Left cardiac atrium (tissue), 4 donors: ENCODE measurements at regions not wholly inside any gene's neighbourhood (a gene's known extent, or its start where the extent isn't known, plus 50 kb on each side); places are given as distances from the start of the nearest gene placed in this dataset.
"Not testable (repeated sequence)": the region's sequence is repeated elsewhere in the genome, so short reads cannot be mapped to it uniquely, and the experiment has no call there.

Experiments
- ATAC-seq, 2 donors: fragments of 200-7000 bp; cut with Tn5 transposase; one replicate each; pipeline ENCODE4 v1.9.1; 2020; ENCODE audit warnings: mild to moderate bottlenecking in 2 of 2, moderate library complexity in 2 of 2
- DNase-seq: peaks from one replicate; pipeline ENCODE4 v3.0.0-alpha.2; 2020
- intact Hi-C, 2 donors: fragments of 100-400 bp; cut with DNase I; formaldehyde crosslinking; loops; one replicate each; pipeline versions ENCODE4 v1.14.1 to v1.15.1; 2022 to 2023
- donor health status: DM: no; HTN: yes; CAD: no.
- donor health status: DM: no; HTN: yes; CAD: no; lungs with severe emphysema.
- donor health status: DM: yes; HTN: yes; CAD: no.
- donor health status: Dilated cardiomyopathy.

DNA sequence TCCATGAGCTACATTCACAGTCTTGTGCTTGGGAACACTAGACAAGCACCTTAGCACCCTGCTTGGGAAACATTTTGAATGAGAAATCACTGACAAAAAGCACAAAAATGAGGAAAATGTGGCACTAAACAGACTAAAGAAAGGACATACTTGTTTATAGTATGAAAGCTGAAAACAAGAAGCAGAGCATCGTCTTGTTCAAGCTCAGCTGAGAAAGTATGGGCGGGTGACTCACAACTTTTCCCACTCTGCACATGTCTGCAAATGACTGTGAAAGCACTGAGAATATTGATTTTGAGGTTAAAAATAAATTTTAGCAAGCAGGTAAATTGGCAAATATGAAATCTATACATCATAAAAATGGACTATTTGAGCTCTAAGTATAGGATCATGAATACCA, 725.3 kb downstream of the COL12A1 start:
- ATAC-seq, result no peak
- intact Hi-C loops, result no loop called here
- no peak for DNase-seq

DNA sequence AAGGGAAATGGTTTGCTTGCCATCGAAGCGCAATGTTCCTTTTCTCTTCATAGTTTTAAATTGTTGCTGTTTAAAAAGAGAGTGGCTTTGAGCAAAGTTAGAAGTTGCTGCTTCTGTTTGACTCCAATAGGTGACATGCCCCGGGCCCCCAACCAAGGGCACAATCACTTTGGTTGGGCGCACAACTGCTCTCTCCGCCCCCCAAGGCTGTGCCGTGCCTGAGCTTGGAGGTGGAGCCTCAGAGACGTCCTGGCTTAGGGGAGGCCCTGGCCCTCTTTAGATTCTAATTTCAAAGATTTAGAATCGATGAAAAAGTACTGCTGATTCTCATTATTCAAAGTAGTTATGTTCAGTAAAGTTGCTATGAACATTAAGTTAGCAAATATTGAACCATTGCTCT, 725.9 kb downstream of the COL12A1 start:
- ATAC-seq (no peak), DNase-seq (no peak)
- intact Hi-C loops, result no loop called here

GRCh38 chr6:74479420-74479819, 726.4 kb downstream of the COL12A1 start:
- DNase-seq, result no peak
- no peak for ATAC-seq
- intact Hi-C loops, result no loop called here

DNA sequence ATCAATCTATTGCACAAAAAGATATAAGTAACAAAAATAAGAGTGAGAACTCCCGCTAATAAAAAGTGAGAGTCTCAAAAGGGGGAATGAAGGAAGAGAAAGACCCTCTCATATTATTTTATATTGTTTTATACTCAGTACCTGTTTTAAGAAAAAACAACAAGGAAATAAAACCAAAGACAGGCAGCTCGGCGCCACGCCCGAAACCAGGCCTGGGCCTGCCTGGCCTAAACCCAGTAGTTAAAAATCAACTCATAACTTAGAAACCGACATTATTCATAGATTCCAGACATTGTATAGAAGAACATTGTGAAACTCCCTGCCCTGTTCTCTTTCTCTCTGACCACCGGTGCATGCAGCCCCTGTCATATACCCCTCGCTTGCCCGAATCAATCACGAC, 731.8 kb downstream of the COL12A1 start:
- DNase-seq, intact Hi-C loops, ATAC-seq: not testable (repeated sequence)

DNA sequence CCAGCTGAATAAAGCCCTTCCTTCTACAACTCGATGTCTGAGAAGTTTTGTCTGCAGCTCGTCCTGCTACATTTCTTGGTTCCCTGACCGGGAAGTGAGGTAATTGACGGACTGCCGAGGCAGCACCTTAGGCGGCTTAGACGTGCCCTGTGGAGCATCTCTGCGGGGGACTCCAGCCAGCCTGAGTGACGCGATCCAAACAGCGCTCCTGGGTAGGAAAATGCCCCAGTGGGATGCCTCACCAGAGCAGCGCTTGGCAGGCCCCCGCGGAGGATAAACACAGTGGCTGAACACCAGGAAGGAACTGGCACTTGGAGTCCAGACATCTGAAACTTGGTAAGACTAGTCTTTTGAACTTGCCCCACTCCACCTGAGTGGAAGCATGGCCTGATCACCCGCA, 737.3 kb downstream of the COL12A1 start:
- DNase-seq, ATAC-seq, intact Hi-C loops: not testable (repeated sequence)

DNA sequence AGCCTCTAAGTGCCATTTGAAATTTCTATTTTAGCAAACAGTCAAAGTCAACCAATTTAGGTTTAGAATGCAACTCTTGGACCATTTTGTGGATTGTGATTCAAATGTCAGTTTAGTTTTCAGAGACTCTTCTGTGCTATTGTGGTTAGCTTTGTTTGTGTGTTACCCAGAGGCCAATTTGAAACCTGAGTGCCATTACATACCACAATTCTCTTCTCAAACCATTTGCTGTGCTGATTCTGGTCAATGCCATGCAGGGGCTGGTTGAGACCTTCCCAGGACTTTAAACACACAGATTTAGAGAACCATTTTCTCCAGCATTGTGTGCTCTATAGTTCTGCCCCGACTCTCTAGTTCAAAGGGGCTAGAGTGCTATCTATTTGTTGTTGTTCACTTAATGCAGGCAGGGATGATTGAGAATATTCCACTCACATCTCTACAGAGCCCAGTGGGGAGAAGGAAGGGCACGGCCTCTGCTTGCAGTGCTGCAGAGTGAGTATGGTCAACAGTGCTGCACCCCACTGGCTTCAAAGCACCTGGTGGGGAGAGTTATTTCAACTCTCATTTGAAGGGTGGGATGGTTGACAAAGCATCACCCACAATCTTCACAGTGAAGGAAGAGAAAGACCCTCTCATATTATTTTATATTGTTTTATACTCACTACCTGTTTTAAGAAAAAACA, 738.2 kb downstream of the COL12A1 start:
- intact Hi-C loops, result no loop called here
- DNase-seq (no peak), ATAC-seq (no peak)

GRCh38 chr6:74466572-74466971, 739.3 kb downstream of the COL12A1 start:
- intact Hi-C loops, result no loop called here
- ATAC-seq (no peak), DNase-seq (no peak)

DNA sequence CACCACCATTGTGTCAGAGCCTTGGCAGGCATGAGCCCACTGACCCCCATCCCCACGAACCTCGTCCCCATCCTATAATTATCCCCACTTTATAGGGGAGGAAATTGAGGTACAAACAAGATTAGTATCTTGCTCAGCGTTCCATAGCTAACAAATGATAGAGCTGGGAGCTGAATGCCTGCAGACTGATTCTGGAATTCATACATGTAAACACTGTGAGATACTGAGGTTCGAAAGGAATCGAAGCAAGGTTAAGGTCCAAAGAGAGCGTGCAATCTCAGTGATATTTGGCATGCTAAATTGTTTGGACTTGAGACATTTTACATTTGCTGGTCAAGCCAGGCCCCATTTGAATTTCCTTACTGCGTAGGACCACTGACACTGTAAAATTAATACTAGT, 746.6 kb downstream of the COL12A1 start:
- DNase-seq (no peak), ATAC-seq (no peak)
- intact Hi-C loops, result no loop called here

DNA sequence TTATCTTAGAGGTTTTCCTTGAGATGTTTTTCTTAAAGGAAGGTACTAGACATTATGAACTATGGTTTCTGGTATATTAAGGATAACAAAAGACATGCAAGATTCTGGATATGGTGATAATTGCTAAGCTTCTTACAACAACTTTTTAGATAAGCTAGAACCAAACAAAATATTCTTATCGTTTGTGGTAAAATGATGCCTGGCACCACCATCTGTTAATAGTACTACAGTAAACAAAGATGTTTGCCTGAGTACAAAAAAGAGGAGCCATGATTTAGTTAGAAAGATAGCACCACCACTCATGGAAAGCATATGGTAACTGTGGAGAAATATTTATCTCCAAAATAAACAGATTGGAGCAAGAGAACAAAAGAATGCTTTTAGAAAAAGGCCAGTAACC, 747.3 kb downstream of the COL12A1 start:
- ATAC-seq, result no peak
- intact Hi-C loops, result no loop called here
- DNase-seq, result no peak

DNA sequence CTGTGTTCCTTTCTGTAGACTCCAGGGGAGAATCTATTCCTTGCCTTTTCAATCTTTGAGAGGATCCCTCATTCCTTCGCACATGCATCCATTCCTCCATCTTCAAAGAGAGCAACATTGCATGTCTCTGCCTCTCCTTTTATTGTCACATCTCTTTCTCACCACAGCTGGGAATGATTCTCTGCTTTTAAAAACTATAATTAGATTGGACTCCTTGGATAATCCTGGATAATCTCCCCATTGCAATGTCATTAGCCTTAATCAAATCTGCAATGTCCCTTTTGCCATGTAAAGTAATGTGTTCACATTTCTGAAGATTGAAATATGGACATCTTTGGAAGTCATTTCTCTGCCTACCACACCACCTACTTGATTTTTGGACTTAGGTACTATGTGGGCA, 750.1 kb downstream of the COL12A1 start:
- DNase-seq (no peak), ATAC-seq (no peak)
- intact Hi-C loops, result no loop called here

GRCh38 chr6:74451953-74452352, 753.9 kb downstream of the COL12A1 start:
- ATAC-seq (no peak), DNase-seq (no peak)
- intact Hi-C loops, result no loop called here

- ATAC-seq (no peak), DNase-seq (no peak)
- intact Hi-C loops, result no loop called here
These were observed 752.8 kb downstream of the CD109 start for GRCh38 chr6:74448850-74449249.

- DNase-seq (no peak), ATAC-seq (no peak)
- intact Hi-C loops, result no loop called here
These were observed 751.0 kb downstream of the CD109 start for GRCh38 chr6:74447013-74447412.

DNA sequence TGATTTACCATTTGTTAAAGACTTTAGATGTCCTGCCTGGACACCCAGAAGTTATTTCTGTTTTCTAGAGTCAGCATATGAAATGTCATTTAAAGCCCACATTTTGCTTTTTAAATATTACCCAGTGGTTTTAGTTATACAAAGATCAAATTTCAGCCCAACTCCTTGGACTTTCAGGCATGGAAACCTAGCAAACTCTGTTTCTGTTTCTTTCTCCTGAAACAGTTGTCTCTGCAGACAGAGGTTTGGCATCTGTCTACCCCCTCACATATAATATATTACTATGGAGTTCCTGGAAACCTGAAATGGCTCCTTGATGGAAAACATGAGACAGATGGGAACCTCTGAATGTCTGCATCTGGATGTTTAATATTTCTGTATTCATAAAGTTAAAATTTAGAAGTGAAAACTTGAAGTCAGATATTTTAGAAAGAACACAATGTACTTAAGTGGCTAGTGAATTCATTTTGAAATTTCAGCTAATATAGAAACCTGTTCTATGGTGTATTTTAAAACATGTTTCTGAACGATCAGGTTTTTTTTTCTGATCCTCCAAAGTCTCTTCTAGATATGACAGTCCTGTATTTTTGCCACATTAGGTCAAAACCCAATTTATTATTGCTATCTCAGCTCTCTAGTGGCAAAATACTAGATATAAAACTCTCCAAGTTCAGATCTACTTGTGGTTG, 743.3 kb downstream of the CD109 start:
- no peak for DNase-seq
- intact Hi-C loops, result no loop called here
- ATAC-seq, result no peak

GRCh38 chr6:74438395-74438794, 742.4 kb downstream of the CD109 start:
- DNase-seq, ATAC-seq, intact Hi-C loops: not testable (repeated sequence)

- DNase-seq (no peak), ATAC-seq (no peak)
- intact Hi-C loops, result no loop called here
These were observed 738.2 kb downstream of the CD109 start for GRCh38 chr6:74434171-74434570.

DNA sequence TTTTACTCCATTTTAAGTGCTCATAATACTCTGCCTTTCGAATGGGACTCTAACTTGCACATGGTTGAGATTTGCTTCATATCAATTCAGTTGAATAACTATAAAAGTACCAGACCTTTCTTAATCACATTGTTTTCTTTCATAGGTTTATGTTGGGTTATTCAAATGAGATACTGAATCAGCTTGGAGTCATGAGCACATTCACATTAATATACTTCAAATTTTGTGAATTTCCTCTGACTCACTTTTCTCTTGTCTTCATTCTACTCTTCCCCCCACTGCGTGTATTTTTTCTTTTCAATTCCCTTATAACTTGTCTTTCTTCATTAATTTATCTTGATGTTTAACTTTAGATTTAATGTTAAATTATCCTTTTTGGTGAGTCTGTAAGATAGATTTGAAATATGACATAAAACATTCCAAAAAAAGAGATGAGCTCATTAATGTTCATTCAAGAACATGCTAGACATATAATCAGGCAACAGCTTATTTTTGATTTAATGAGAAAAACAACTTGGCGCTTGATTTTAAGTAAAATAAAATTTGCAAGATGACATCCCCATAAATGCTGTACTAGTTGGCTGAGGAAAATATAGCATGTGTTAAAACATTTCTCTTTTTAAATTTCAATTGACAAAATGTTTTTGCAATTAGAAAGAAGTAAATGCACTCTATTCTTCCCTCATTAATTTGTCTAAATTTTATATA, 736.0 kb downstream of the CD109 start:
- no peak for ATAC-seq
- intact Hi-C loops, result no loop called here
- no peak for DNase-seq

- no peak for ATAC-seq
- no peak for DNase-seq
- intact Hi-C loops, result no loop called here
These were observed 724.2 kb downstream of the CD109 start for GRCh38 chr6:74420221-74420620.

- intact Hi-C loops, result no loop called here
- ATAC-seq (no peak), DNase-seq (no peak)
These were observed 719.1 kb downstream of the CD109 start for GRCh38 chr6:74415056-74415455.

DNA sequence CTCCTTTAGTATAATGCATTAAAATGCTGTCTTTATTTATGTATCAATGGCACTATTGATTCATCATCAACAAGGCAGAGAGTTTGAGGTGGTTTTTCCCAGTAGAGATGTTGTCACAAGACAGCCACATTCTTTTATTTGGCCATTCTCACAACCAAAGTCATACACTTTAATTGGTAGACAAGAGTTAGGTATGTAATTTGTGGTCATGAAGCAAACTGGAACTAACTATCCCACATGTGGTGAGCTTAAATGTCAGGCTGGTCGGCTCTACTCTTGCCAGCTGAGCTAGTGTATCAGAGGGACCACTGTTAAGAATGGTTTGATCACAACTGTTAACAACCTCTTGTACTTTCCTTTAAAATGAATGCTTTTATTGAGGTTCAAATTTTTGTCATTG, 714.6 kb downstream of the CD109 start:
- no peak for DNase-seq
- intact Hi-C loops, result no loop called here
- no peak for ATAC-seq

GRCh38 chr6:74409447-74409846, 713.4 kb downstream of the CD109 start:
- ATAC-seq (peak; percentile 67 to 79), DNase-seq (no peak)
- intact Hi-C loops, result no loop called here
